ENCODE measurements at regions not wholly inside any gene's neighbourhood (a gene's known extent, or its start where the extent isn't known, plus 50 kb on each side); places are given as distances from the start of the nearest gene placed in this dataset.
"Not testable (repeated sequence)": the region's sequence is repeated elsewhere in the genome, so short reads cannot be mapped to it uniquely, and the experiment has no call there.

- not testable (repeated sequence) for TF ChIP-seq POLR2A (IDR thresholded peaks at IDR 0.05; ENCODE audit: borderline replicate concordance, extremely low read depth, insufficient read depth, insufficient read length); CTCF (IDR thresholded peaks at IDR 0.05 in 2 of 3, conservative IDR thresholded peaks at IDR 0.05 in 1 of 3; ENCODE audit: borderline replicate concordance in 1 of 3, insufficient read depth in 1 of 3, low read depth in 2 of 3, low read length in 2 of 3); YY1 (IDR thresholded peaks at IDR 0.05; ENCODE audit: extremely low read depth, insufficient replicate concordance, low read depth, low read length); CEBPB (IDR thresholded peaks at IDR 0.05; ENCODE audit: low read depth); JUND (IDR thresholded peaks at IDR 0.05); EZH2 (IDR thresholded peaks at IDR 0.05); SP1 (IDR thresholded peaks at IDR 0.05; ENCODE audit: low read depth); ZBTB33 (IDR thresholded peaks at IDR 0.05; ENCODE audit: extremely low read depth, insufficient replicate concordance, low read length); MAX (IDR thresholded peaks at IDR 0.05)
Measured at GRCh38 chr19:56980326-56980725, 139.5 kb upstream of the USP29 start.
